ENCODE measurements at regions not wholly inside any gene's neighbourhood (a gene's known extent, or its start where the extent isn't known, plus 50 kb on each side); places are given as distances from the start of the nearest gene placed in this dataset.
"Not testable (repeated sequence)": the region's sequence is repeated elsewhere in the genome, so short reads cannot be mapped to it uniquely, and the experiment has no call there.

DNA sequence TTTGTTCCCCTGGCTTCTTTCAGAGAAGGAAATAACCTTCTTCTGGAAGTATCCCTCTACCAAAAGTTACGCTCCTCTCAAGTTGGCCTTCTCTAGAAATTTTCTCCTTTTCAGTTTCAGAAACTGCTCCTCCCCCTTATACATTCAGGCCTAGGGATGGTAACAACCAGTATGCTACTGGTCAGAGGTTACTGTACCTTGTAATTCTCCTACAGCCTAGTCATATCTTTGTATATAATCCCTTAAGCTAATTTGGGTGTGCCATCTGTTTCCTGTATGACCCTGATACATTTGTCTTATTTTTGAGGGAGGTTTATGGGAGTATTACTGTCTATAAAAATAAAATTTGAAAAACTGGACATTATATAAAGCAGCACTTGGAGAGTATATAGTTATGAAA is 98.0 kb upstream of the NOTCH2NLA start:
- TF ChIP-seq, protein P1, sequence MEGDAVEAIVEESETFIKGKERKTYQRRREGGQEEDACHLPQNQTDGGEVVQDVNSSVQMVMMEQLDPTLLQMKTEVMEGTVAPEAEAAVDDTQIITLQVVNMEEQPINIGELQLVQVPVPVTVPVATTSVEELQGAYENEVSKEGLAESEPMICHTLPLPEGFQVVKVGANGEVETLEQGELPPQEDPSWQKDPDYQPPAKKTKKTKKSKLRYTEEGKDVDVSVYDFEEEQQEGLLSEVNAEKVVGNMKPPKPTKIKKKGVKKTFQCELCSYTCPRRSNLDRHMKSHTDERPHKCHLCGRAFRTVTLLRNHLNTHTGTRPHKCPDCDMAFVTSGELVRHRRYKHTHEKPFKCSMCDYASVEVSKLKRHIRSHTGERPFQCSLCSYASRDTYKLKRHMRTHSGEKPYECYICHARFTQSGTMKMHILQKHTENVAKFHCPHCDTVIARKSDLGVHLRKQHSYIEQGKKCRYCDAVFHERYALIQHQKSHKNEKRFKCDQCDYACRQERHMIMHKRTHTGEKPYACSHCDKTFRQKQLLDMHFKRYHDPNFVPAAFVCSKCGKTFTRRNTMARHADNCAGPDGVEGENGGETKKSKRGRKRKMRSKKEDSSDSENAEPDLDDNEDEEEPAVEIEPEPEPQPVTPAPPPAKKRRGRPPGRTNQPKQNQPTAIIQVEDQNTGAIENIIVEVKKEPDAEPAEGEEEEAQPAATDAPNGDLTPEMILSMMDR (IDR thresholded peaks at IDR 0.05), result not testable (repeated sequence)
- not testable (repeated sequence) for TF ChIP-seq POLR2A (IDR thresholded peaks at IDR 0.05)

Data from adrenal gland (tissue), 5 donors.